ENCODE measurements at regions not wholly inside any gene's neighbourhood (a gene's known extent, or its start where the extent isn't known, plus 50 kb on each side); places are given as distances from the start of the nearest gene placed in this dataset.

DNA sequence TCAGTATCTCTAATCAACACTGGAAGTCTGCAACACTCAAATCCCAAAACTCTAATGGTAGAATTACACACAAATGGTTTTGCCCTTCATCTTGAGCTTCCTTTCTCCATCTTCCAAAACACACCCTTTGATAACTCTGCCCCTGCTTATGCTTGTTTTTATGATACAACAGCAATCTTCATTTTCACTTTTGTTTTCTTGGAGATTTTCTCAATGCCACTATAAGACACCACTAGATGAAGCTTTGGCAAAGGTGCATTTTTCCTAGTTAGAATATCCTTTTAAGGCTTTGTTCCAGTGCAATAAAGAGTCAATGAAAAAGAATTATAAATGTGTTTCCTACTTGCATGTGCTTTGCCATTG, 472.4 kb upstream of the NWD2 start:
- Histone ChIP-seq H3K36me3 (ENCODE audit: control insufficient read depth in 2 of 2, insufficient read depth in 1 of 2, low read length in 2 of 2) (no peaks in the 10 kb centered on the region), H3K4me1 (ENCODE audit: control insufficient read depth, insufficient read depth, low read length) (no peaks in the 10 kb centered on the region), H3K9me3 (ENCODE audit: control insufficient read depth, insufficient read depth, low read depth, low read length) (no peaks in the 10 kb centered on the region), H3K4me3 (ENCODE audit: low read depth, low read length) (no peak overlapping the region), H3K27ac (ENCODE audit: extremely low read depth, low read depth, low read length) (no peak overlapping the region)
- POLR2A ChIA-PET, result no interaction called here
- TF ChIP-seq ZNF324 (tag by site-specific recombination; IDR thresholded peaks at IDR 0.05) (no peak), ZNF394 (tag by site-specific recombination; IDR thresholded peaks at IDR 0.05; ENCODE audit: borderline replicate concordance) (no peak), ZNF223 (tag by site-specific recombination; IDR thresholded peaks at IDR 0.05) (no peak), GLIS1 (tag by site-specific recombination; IDR thresholded peaks at IDR 0.05) (no peak), ZNF623 (tag by site-specific recombination; IDR thresholded peaks at IDR 0.05) (no peak), ZNF677 (tag by site-specific recombination; IDR thresholded peaks at IDR 0.05) (no peak), ZNF558 (tag by site-specific recombination; IDR thresholded peaks at IDR 0.05) (no peak), ZNF211 (tag by site-specific recombination; IDR thresholded peaks at IDR 0.05; ENCODE audit: low read depth) (no peak), GLI4 (tag by site-specific recombination; IDR thresholded peaks at IDR 0.05) (no peak), ZNF423 (tag by site-specific recombination; IDR thresholded peaks at IDR 0.05) (no peak), IKZF3 (tag by site-specific recombination; IDR thresholded peaks at IDR 0.05) (no peak), MZF1 (tag by site-specific recombination; IDR thresholded peaks at IDR 0.05; ENCODE audit: borderline replicate concordance) (no peak), ZNF629 (tag by site-specific recombination; IDR thresholded peaks at IDR 0.05) (no peak), ZNF138 (tag by site-specific recombination; IDR thresholded peaks at IDR 0.05; ENCODE audit: borderline replicate concordance) (no peak), YY1 (tag by site-specific recombination; IDR thresholded peaks at IDR 0.05) (no peak), ZSCAN16 (tag by site-specific recombination; IDR thresholded peaks at IDR 0.05) (no peak), ZNF529 (tag by site-specific recombination; IDR thresholded peaks at IDR 0.05; ENCODE audit: insufficient replicate concordance) (no peak), SALL2 (tag by site-specific recombination; IDR thresholded peaks at IDR 0.05; ENCODE audit: borderline replicate concordance) (no peak)
- TF ChIP-seq, protein P1, sequence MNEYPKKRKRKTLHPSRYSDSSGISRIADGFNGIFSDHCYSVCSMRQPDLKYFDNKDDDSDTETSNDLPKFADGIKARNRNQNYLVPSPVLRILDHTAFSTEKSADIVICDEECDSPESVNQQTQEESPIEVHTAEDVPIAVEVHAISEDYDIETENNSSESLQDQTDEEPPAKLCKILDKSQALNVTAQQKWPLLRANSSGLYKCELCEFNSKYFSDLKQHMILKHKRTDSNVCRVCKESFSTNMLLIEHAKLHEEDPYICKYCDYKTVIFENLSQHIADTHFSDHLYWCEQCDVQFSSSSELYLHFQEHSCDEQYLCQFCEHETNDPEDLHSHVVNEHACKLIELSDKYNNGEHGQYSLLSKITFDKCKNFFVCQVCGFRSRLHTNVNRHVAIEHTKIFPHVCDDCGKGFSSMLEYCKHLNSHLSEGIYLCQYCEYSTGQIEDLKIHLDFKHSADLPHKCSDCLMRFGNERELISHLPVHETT (tag by site-specific recombination; IDR thresholded peaks at IDR 0.05), result no peak
- TF ChIP-seq, protein P2, sequence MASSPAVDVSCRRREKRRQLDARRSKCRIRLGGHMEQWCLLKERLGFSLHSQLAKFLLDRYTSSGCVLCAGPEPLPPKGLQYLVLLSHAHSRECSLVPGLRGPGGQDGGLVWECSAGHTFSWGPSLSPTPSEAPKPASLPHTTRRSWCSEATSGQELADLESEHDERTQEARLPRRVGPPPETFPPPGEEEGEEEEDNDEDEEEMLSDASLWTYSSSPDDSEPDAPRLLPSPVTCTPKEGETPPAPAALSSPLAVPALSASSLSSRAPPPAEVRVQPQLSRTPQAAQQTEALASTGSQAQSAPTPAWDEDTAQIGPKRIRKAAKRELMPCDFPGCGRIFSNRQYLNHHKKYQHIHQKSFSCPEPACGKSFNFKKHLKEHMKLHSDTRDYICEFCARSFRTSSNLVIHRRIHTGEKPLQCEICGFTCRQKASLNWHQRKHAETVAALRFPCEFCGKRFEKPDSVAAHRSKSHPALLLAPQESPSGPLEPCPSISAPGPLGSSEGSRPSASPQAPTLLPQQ (tag by site-specific recombination; IDR thresholded peaks at IDR 0.05), result no peak
- CTCF ChIA-PET, result interaction anchor here (0.5 kb wide), 2 partner anchors 69 to 469 kb away, joined by 3 to 5 read pairs; no protein-coding TSS in a partner anchor

DNA sequence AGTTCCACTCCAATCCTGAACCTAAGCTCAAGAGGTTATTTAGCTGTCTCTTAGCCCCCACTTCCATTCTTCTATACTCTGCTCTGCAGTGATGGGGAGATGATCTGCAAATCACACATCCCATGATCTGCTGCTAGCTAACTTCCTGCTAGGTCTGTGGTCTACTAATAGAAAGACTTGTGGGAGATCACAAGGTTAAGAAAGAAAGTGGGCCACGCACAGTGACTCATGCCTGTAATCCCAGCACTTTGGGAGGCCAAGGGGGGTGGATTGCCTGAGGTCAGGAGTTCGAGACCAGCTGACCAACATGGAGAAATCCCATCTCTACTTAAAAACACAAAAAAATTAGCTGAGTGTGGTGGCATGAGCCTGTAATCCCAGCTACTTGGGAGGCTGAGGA, 471.1 kb upstream of the NWD2 start:
- ChIA-PET CTCF (no interaction called here), POLR2A (no interaction called here)
- no peaks in the 10 kb centered on the region for H3K36me3 ChIP-seq (ENCODE audit: control insufficient read depth in 2 of 2, insufficient read depth in 1 of 2, low read length in 2 of 2)
- TF ChIP-seq ZNF138 (tag by site-specific recombination; IDR thresholded peaks at IDR 0.05; ENCODE audit: borderline replicate concordance), result no peak
- TF ChIP-seq ZNF830 (tag by site-specific recombination; IDR thresholded peaks at IDR 0.05; ENCODE audit: low read depth), result no peak
- no peak for TF ChIP-seq BCL11B (tag by site-specific recombination; IDR thresholded peaks at IDR 0.05; ENCODE audit: low read depth)
- no peak for TF ChIP-seq ZBTB20 (tag by site-specific recombination; IDR thresholded peaks at IDR 0.05)
- no peak for TF ChIP-seq ZNF391 (tag by site-specific recombination; IDR thresholded peaks at IDR 0.05; ENCODE audit: borderline replicate concordance, low read depth)
- TF ChIP-seq ZNF302 (tag by site-specific recombination; IDR thresholded peaks at IDR 0.05; ENCODE audit: low read depth), result no peak
- no peak for TF ChIP-seq ZNF146 (tag by site-specific recombination; IDR thresholded peaks at IDR 0.05)
- no peak for TF ChIP-seq ZXDB (tag by site-specific recombination; IDR thresholded peaks at IDR 0.05)
- no peak for TF ChIP-seq ZNF112 (tag by site-specific recombination; IDR thresholded peaks at IDR 0.05)
- TF ChIP-seq, protein P3, sequence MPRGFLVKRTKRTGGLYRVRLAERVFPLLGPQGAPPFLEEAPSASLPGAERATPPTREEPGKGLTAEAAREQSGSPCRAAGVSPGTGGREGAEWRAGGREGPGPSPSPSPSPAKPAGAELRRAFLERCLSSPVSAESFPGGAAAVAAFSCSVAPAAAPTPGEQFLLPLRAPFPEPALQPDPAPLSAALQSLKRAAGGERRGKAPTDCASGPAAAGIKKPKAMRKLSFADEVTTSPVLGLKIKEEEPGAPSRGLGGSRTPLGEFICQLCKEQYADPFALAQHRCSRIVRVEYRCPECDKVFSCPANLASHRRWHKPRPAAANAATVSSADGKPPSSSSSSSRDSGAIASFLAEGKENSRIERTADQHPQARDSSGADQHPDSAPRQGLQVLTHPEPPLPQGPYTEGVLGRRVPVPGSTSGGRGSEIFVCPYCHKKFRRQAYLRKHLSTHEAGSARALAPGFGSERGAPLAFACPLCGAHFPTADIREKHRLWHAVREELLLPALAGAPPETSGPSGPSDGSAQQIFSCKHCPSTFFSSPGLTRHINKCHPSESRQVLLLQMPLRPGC (tag by site-specific recombination; IDR thresholded peaks at IDR 0.05), result no peak
- no peak for TF ChIP-seq ZNF654 (tag by site-specific recombination; IDR thresholded peaks at IDR 0.05; ENCODE audit: low read depth)
- TF ChIP-seq ZNF510 (tag by site-specific recombination; IDR thresholded peaks at IDR 0.05; ENCODE audit: insufficient replicate concordance), result no peak
- no peak for TF ChIP-seq EGR2 (tag by site-specific recombination; IDR thresholded peaks at IDR 0.05; ENCODE audit: low read depth)
- TF ChIP-seq BCL11A (tag by site-specific recombination; IDR thresholded peaks at IDR 0.05; ENCODE audit: low read depth), result no peak
- TF ChIP-seq, protein P4, sequence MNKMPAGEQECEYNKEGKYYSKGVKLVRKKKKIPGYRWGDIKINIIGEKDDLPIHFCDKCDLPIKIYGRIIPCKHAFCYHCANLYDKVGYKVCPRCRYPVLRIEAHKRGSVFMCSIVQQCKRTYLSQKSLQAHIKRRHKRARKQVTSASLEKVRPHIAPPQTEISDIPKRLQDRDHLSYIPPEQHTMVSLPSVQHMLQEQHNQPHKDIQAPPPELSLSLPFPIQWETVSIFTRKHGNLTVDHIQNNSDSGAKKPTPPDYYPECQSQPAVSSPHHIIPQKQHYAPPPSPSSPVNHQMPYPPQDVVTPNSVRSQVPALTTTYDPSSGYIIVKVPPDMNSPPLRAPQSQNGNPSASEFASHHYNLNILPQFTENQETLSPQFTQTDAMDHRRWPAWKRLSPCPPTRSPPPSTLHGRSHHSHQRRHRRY (tag by site-specific recombination; IDR thresholded peaks at IDR 0.05), result no peak

More for the DNA sequence above, 471.1 kb upstream of the NWD2 start:
- no peaks in the 10 kb centered on the region for H3K9me3 ChIP-seq (ENCODE audit: control insufficient read depth, insufficient read depth, low read depth, low read length)
- no peak overlapping the region for H3K4me3 ChIP-seq (ENCODE audit: low read depth, low read length)
- H3K27ac ChIP-seq (ENCODE audit: extremely low read depth, low read depth, low read length), result no peak overlapping the region
- H3K4me1 ChIP-seq (ENCODE audit: control insufficient read depth, insufficient read depth, low read length), result no peaks in the 10 kb centered on the region

Data from HEK293 (cell line).